CD4-positive, alpha-beta T cell treated with Interleukin-1 beta for 1 hour (primary cell): ENCODE measurements at regions not wholly inside any gene's neighbourhood (a gene's known extent, or its start where the extent isn't known, plus 50 kb on each side); places are given as distances from the start of the nearest gene placed in this dataset.

Experiments
- DNase-seq, 2 donors: peaks; one replicate each; pipeline ENCODE4 v3.0.0-alpha.2; 2020 to 2022

DNA sequence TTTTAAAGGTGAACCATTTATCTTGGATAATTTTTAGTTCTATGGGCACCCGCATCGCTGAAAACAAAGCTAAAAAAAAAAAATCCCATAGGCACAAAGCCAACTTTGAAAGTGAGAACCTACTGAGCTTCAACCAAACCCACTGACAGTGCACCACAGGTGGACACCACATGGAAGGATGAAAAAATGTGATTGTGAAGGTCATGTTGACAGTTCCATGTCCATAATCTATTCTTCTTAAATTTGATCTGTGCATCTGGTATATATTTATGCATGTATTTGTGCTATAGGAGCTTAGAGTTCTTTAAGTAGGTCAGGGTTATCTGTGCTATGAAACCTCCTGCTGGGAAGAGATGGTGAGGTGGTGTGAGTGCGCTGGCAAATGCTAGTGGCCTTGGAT is 374.3 kb downstream of the SPRY1 start:
- DNase-seq, result no peak

DNA sequence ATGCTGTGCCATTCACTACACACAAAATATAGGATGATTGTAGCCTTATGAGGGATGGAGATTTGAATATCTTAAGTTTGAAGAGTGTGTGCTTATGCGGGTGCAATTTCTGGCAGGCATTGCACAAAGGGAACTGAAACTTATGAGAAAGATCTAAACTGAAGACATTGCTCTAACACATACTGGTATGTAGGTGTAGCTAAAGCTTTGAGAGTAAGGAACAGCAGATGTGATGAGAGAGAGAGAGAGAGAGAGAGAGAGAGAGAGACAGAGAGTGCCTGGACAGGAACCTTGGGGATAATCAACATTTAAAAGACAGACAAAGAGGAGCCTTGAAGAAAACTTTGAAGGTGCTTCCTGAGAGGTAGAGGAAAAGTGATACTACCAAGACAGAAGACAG is 379.7 kb downstream of the SPRY1 start:
- no peak for DNase-seq

DNA sequence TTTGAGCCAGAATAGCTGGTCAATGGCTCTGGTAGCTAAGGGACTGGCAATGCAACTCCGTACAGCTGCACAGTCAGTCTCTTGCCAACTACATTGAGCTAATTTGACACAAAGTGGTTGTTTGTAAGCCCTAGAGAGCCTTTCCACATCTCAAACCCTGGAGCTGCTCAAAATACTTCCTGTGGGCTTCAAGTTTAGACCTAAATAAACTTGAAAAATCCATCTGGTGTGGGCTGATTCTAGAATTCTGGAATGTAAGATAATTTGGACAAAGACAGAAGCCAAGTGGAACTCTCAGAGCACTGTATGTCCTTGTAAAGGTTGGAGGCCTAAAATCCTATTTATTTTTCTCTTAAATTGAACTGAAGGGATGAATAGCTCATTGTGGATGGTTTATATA is 380.8 kb downstream of the SPRY1 start:
- no peak for DNase-seq

DNA sequence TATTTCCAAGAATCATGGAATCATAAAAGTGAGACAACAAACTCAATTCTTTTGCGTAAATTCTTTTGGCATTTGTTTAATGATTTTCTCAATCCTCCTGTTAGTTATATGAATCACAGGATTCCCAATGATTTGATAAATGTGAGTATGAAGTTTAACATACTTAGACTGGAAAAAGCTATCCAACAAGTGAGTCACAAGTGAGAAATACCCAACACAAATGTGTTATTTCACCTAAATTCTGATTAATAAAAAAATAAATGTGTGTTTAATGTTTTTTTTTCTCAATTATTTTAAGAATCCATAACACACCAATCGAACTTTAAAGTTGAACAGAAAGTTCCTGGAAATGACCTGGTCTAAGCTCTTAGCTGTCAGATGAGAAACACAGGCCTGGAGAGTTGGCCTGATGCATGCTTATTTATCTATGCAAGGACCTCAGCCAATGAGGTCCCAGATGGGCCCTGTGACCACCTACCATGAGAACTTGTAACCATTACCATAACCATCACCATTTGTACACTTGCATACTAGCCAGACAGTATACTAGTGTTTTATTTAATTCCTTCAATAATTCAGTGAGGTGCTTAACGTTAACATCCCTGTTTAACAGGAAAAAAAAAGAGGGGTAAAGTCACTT is 386.7 kb downstream of the SPRY1 start:
- DNase-seq, result no peak

DNA sequence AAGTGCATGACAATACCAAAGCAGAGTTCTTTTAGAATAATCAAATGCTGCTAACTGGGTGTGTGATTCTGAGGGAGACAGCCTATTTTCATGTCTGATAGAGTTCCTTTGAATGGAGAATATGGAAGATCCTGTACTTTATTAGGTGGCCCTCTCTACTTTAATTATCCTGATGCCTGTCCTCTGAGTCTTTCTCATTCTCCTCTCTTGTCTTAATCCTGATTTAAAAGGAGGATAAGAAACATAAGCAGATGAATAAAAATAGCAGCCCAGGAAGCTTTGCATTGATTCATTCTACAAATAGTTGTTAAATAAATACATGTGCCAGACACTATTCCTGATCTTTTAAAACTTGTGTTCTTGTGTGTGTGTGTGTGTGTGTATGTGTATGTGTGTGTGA is 387.3 kb downstream of the SPRY1 start:
- no peak for DNase-seq

DNA sequence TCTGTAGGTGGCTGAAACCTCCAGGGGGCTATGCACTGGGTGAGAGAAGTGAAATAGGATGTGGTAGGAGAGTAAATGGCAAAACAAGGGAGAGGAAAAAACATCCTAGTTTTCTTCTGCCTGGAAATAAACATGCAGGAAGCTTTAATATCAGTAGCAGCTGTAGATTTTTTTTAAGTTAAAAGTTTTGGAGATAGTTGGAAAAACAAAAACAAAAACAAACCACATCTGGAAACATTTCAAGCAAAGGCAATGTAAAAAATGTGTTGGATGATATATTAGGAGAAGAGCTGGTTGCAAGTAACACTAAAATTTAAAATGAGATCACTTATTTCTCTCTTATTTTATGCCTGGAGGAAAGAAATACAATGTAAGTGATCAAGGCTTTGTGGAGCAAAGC is 388.0 kb downstream of the SPRY1 start:
- DNase-seq, result no peak

DNA sequence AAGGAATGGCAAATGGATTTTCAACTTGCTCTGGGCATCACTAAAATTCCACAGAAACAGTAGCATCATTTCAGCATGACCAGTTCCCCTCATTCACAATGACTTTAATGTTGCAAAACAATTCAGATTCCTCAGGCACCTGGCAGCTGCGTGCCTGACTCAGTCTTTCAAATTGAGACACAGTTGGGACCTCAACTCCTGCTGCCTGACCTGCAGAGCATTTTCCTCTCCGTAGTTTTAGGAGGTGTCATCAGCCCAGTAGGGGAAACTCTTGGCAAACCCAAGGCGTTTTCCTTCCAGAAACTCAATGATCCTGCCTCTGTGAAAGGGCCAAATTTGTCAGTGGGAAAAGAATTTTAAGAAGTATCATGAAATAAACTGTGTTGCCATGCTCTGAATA is 388.9 kb downstream of the SPRY1 start:
- no peak for DNase-seq

DNA sequence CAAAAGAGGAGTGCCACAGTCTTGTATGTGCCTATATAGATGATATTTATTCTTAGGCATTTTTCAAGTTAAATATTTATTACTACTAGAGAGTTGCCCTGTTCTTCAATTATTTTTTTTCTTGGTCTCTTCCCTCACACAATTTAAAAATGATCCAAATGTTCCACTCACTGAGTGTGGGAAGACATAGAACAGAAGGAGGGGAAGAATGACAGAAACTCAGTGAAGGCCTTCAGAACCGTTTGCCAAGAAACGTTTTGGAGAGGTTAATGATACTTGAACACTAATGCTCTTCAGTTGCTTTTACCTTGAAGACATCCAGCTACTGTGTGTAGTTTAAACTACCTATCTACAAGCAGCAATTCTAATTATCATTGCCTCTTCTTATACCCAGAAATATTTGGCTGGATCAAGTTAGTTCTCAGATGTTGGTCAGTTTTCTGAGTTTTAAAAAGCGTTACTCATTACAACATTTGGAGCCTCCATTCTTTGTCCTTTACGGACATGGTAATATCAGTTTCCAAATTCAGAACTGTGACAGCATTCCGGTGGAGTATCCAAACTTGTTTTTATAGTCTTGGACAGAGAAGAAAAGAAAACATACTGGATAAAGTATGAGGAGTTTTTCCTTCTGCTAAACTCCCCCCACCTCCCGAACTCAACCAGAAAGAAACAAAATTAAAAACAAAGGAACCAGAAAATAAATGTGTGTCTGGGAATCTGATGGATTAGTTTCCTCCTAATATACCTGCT is 389.7 kb downstream of the SPRY1 start:
- DNase-seq, result no peak

DNA sequence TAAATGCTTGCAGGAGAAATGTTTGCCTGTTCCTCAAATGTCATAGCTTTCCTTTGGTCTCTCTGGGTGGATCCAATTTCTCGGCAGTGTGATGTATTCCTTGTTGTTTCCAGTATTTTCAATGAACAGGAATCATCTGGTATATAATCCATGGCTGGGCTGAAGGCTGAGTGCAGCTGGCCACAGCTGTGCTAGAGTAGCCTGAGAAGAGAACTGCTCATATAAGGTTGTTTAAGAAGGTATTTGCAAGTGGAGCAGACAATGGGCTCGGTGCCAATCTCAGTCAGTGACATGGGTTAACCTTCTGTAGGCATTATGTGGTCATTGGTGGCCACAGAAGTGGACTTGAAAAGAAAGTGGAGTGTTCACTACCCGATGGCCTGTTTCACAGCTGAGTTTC is 390.3 kb downstream of the SPRY1 start:
- no peak for DNase-seq

DNA sequence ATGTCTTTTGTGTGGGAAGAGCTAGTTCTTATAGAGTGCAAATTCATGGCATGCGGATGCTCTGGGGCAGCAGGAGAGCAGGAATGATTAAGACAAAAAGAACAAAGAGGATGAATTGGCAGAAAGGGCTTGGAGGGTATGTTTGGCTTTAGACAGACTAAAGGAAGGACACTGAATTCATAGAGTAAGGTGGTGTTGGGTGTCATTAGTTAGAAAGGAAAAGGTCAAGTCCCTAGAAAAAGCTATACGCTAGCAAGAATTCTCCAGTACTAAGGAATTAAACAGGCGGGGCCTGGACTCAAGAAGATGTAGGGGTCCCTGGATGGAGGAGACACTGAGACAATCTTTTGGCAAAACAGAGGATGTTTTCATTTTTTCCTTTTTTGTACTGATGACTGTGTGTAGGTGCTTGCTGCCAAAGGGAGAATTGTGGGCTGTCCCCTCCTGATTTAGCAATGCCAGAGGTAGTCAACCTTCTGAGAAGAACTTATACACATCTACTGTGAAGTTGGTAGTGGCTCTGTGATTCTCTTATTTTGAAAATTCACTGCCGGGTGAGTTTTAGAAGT is 391.0 kb downstream of the SPRY1 start:
- DNase-seq, result no peak

DNA sequence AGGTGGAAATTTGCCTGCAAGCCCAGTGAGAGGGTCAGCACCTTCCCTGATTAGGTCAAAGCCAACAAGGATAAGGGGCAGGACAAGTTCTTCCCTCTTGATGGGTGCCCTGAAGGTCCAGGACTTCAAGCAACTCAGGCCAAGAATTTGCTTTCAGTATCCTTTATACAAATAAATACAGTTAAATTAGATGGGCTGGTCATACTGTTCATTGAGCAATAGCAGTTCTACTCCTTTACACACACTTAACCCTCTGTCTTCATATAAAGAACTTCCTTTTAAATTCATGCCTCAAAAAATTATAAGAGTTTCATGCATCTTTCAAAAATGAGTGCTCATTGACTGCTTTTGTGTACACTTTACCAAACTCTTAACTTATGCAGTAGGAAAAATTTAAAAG is 392.0 kb downstream of the SPRY1 start:
- no peak for DNase-seq

DNA sequence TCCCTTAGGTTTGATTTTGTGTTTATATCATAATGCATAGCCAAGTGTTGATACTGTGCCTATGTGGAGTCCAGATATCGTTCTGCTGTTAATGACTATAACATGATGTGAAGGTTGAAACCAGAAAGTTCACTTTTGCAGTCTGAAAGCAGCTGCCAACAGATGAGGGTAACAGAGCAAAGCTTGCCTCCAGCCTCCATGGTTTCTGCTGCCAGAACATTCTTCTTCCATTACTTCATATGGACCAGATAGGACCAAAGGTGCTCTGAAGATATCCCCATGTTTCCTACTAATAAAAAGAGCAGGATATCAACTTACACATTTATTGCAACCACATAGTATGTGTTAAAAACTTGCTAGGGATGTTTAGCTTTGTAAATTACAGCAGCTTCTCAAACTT is 394.1 kb downstream of the SPRY1 start:
- DNase-seq, result no peak

DNA sequence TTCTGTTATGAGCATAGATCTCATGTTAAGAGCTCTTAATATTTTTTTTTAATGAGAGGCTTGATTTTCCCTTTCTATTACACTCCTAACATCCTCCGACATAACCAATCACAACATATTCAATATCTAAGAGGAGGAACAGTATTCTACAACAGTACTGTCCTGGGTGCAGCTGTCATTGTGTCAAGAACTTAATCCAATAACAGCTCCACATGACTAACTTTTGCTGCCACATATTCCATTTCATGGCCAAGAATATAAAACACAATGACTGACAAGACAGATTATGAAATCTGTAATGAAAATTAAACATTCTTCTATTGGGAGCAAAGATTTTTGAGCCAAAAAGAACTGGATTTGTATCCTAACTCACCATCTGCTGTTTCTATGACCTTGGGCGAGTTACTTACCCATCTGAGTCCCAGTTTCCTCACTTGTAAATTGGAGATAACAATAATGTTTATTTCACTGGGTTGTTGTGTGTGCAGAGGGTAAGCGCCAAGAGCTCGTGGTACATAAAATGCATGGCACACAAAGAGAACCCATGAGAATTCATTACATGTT is 405.6 kb downstream of the SPRY1 start:
- no peak for DNase-seq

DNA sequence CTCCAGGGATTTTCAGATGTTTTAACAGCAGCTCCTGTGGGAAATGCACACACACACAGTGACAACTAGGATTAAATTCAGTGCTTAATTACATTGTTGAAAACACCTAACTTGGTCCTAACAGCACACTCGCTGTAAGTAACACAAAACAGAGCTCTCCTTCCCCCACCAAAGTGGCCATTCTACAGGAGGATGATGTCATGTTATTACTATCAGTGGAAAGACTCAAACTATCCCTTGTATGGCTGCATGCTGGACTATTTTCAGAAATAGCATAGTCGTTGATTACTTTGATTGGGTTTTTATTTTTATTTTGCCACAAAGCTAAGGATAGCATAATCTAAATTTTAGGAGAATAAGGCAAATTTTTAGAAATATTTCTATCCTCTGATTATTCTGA is 406.3 kb downstream of the SPRY1 start:
- no peak for DNase-seq

DNA sequence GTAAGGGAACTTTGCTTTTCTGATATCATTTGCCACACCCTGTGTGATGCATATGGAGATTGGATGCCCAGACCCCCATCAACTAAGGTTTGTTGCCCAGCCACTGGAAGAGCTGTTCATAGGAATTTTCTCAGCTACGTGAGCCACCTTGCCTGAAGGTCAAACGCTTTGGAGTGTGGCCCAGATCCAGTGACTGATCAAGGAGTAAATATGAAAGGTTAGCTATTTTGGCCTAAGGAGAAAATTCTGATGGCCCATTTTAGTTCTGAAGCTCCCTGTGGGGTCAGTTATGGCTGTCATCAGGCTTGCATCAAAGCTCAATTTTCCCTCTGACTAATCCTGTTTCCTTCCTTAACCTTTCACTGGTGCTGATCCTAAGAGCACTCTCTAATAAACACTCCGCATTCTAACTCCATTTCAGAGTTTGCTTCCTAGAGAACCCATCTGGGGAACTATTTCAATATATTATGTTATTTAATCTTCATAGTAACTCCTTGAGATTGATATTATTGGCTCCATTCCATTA is 407.7 kb downstream of the SPRY1 start:
- DNase-seq, result no peak

DNA sequence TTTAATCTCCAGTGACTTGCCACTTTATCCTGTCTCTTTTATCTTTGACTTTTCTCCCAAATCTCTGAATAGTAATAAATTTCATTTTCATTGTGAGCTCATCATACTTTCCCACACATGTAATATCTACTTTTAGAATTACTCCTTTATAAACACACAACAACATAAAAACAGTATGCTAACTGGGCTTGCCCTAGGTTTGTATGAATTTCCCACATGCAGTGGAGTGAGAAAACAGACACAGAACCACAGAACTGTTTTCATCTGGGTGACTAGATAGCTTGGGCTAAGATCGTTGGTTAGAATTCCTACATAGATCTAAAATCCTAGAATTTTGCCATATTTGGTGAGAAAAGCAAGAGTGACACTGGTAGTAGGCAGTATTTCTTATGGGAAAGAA is 409.5 kb downstream of the SPRY1 start:
- no peak for DNase-seq

DNA sequence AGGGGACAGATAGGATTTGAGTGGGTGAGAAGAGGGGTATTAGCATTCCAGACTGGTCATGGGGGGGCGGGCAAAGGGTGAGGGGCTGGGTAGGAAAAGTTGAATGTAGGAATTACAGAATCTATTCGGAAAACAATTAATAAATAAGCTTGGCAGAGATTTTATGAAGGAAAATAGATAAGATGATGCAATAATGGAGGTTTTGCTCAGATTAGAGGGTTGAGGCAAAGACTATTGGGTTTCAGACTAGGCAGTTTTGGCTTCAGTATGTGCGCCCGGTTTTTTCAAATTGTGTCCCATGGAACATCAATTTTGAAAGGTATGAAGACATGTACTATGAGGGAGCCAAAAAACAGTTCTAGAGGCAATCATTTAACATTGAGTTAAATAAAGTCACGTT is 410.6 kb downstream of the SPRY1 start:
- no peak for DNase-seq

DNA sequence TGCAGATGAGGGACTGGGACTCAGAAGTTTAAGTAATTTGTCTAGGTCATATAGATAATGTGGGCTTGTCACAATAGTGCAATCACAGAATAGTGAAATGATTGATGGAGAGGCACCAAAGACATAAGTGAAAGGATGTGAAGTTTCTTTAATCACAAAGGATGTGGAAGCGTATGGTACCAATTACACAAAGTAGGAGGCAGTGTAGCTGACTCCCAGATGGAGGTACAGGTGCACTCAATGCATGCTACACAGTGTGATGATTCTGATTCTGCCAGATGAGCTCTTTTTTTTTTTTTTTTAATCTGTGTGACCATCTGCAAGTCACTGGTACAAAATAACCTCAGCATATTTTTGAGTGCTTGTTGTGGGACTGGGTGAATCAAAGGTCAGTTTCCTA is 411.3 kb downstream of the SPRY1 start:
- DNase-seq, result no peak

DNA sequence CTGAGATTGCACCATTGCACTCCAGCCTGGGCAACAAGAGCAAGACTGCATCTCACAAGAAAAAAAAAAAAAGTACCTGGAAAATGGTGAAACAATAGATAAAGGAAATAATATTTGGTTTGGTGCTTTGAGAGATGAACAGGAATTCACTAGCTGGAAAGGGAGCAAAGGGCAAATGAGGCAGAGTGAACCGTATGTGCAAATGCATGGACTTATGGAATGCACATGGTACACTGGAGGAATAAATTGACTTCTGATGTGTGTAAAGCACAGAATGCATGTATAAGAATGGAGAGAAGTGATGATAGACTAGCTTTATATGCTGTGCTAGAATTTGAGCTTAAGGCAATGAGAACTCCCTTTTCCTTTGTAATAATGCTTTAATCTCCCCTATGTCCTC is 413.3 kb downstream of the SPRY1 start:
- no peak for DNase-seq

DNA sequence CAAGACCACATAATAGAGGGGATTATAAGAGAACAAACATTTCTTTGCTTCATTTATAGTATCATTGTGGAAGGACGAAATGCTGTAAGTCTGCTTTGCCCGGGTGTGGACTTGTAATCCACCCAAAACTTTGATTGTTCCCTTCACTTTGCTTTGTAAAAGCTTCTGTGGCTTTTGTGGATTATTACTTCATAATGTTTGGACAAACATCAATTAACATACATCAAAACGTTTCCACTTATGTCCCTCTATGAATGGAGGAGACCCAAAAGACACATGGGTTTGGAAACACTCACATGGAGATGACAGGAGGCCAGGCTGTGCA is 415.4 kb downstream of the SPRY1 start:
- no peak for DNase-seq

DNA sequence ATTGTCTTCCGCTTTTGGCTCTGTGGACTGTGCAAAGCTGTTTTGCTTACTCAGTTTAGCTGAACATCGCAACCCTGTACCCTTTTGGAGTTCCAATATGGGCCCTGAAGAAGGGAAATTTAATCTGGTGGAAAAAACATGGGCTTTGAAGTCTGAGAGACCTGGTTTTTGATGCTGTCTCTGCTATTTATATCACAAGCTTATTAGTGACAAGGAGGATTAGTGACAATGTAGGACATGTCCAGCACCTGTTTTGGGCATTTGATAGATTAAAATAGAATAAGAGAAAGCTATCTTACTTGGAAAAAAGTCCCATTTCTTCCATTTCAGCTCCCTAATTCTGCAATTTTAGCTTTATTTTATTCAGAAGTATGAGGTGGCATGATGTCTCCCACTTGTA is 417.3 kb downstream of the SPRY1 start:
- no peak for DNase-seq

DNA sequence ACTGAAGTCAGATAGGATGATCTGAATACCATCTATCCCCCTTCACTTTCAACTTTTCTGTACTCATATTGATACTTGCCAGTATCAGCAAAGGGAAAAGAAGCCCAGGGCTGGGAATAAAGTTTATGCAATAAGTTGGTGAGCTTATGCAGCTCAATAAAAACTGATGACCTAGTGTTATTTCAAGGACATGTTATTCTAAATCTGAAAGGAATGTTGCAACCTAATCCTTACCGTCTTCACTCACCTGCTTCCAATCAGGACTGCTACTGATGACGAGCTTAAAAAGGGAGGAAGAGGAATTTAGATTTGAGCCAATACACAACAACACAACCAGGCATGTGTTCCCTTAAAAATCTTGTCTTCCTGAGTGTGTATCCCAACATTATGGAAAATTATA is 419.9 kb downstream of the SPRY1 start:
- no peak for DNase-seq

DNA sequence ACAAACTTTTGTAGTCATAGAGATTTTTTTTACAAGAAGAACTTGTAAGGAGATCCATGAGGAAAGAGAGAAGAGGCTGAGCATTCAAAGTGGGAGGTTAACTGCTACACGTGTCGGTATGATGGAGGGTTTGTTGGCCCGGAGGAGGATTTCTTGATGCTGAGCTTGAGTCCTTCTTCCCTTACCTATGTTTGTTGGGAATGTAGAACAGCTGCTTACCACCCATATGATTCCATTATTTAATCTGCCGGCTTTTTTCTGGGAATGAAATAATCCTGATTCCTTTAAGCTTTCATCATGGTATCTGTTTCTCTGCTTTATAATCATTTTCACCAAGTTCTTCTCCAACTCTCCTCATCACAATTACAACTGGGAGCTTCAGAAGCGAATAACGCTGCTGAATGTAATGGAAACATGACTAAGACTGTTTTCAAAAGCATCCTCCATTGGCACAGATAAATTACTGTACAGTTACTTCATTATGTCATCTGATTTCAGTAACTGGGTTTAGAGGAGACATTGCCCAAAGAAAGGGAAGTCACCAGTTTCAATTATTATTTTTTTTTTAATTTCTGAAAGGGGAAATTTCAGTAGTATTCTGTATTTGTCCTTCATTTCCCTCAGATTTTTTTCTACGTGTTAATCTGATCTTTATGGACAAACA is 420.6 kb downstream of the SPRY1 start:
- no peak for DNase-seq
